ENCODE measurements at regions not wholly inside any gene's neighbourhood (a gene's known extent, or its start where the extent isn't known, plus 50 kb on each side); places are given as distances from the start of the nearest gene placed in this dataset.
A peak's percentile ranks its signal among the peaks of the same experiment; 100 is the strongest.

DNA sequence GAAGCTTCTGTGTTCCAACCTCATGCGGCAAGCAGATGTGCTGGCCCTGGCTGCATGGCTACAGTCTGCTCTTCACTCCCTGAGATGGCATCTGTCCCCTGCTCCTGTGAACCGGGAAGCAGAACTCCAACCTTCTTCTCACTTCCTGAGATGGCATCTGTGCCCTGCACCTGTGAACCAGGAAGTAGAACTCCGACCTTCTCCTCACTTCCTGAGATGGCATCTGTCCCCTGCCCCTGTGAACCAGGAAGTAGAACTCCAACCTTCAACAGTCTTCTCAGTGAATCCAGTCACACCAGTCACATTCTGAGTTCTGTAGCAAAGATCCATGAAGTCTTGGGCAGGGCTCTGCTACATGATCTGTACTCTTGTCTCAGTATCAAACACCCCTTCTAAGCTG is 887.2 kb upstream of the KLHL29 start:
- POLR2A ChIA-PET: no interaction called here

DNA sequence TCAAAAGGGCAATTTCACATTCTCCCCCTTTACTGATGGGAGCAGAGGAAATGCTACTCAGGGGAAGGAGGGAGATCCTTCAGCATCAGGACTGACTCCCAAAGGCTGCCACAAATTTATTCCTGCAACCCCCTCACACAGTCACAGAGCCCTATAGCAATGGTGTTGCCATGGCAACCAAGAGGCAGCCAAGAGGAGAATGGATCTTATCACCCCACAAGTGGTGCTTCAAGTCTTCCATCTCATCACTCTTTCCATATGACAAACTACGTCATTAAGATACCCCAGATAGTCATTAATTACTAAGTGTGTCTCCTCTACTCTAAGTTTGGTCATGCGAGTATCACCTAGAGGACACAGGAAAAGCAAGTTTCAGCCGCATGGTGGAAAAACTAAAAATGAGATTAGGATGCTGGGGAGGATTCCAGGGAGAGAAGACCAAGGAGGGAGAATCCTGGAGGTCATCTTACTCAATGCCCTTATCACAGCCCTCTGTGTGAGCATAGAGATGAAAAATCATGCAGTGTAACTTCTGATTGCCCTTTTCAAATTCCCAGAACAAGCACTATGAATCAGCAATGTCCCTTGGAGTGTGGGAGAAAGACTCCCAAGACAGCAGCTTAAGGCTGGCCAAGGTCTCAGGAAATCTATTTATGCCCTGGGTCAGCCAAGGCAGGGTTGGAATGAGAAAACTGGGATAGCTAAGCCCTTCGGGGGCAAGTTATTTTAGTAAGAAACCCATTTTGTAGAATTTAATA is 885.7 kb upstream of the KLHL29 start:
- ChIA-PET POLR2A (no interaction called here), CTCF (no interaction called here)
- Histone ChIP-seq H3K4me3 (no peak overlapping the region), H3K9me3 (no peaks in the 10 kb centered on the region), H3K4me1 (no peaks in the 10 kb centered on the region), H3K4me2 (no peak overlapping the region), H3K27ac (no peak overlapping the region)
- DNase-seq (ENCODE audit: low read depth in 1 of 2, low spot score in 1 of 2) (no peak), ATAC-seq (no peak), FAIRE-seq (no peak)
- WGBS (ENCODE audit: missing lambda C conversion rate): under 1% methylated on average over 4 of the region's 4 CpGs
- TF ChIP-seq, protein P1, sequence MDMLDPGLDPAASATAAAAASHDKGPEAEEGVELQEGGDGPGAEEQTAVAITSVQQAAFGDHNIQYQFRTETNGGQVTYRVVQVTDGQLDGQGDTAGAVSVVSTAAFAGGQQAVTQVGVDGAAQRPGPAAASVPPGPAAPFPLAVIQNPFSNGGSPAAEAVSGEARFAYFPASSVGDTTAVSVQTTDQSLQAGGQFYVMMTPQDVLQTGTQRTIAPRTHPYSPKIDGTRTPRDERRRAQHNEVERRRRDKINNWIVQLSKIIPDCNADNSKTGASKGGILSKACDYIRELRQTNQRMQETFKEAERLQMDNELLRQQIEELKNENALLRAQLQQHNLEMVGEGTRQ (IDR thresholded peaks at IDR 0.05): no peak
- TF ChIP-seq HEYL (CRISPR knock-in tag; IDR thresholded peaks at IDR 0.05) (no peak), MYC (IDR thresholded peaks at IDR 0.05; ENCODE audit: borderline replicate concordance, low read length) (no peak), ESRRA (IDR thresholded peaks at IDR 0.05; ENCODE audit: borderline replicate concordance, low read length) (no peak), RFX5 (IDR thresholded peaks at IDR 0.05) (no peak), KDM1A (IDR thresholded peaks at IDR 0.05; ENCODE audit: low read depth) (no peak), POLR2AphosphoS2 (conservative IDR thresholded peaks at IDR 0.05; ENCODE audit: low read length) (no peak)

More for the DNA sequence above, 887.2 kb upstream of the KLHL29 start:
- H3K27ac ChIP-seq: no peak overlapping the region
- CTCF ChIA-PET: no interaction called here
- FAIRE-seq (no peak), ATAC-seq (no peak), DNase-seq (ENCODE audit: low read depth in 1 of 2, low spot score in 1 of 2) (peak in 1 of 2 experiments; percentile 11)
- H3K9me3 ChIP-seq: no peaks in the 10 kb centered on the region
- TF ChIP-seq HOXB5 (CRISPR knock-in tag; IDR thresholded peaks at IDR 0.05) (no peak), NR3C1 (IDR thresholded peaks at IDR 0.05) (no peak), SREBF2 (IDR thresholded peaks at IDR 0.05) (no peak)
- 37% methylated on average over 3 of the region's 3 CpGs for WGBS (ENCODE audit: missing lambda C conversion rate)
- H3K4me2 ChIP-seq: no peak overlapping the region
- H3K4me1 ChIP-seq: no peaks in the 10 kb centered on the region
- H3K4me3 ChIP-seq: no peak overlapping the region

DNA sequence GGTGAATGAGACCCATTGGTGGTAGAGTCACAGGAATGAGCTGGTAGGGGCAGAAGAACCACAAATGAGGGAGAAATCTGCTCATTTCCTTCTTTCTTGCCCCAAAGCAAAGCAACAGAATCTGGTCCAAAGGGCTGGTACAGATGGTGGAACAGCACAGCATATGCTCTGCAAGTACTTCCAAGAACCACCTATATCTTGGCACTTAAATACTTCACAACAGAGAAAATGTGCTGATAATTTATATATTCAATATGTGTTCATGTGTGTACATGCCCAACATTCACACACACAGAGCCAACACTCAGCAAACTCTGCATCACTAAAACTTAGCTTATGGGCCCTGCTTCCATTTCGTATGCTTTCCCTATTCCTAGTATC is 884.4 kb upstream of the KLHL29 start:
- WGBS (ENCODE audit: missing lambda C conversion rate): 0% methylated on average over 1 of the region's 1 CpG
- no peak for ATAC-seq
- no peak overlapping the region for H3K4me2 ChIP-seq

DNA sequence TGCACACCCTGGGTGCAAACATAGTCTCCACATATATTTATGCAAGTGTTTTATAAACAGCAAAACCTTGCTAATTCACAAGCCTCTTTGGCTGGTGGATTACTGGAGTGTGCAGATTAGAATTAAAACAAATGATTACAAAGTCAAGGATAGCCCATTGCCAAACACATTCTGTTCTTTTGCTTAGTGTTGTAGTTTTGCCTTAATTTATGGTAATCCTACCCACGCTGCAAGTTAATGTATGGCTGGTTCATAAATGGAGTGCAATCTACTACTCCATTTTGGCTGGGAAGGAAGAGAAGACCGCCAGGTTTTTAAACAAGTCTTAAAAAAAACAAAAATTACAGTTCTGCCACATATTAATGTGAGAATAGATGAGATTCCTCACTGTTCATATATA is 883.1 kb upstream of the KLHL29 start:
- Histone ChIP-seq H3K4me2 (no peak overlapping the region), H3K9me3 (no peaks in the 10 kb centered on the region), H3K4me1 (no peaks in the 10 kb centered on the region), H3K4me3 (no peak overlapping the region), H3K27ac (no peak overlapping the region)
- DNase-seq (ENCODE audit: low read depth in 1 of 2, low spot score in 1 of 2): no peak
- no peak for FAIRE-seq
- no peak for TF ChIP-seq CHD2 (IDR thresholded peaks at IDR 0.05; ENCODE audit: low read length, partially characterized antibody)
- TF ChIP-seq, protein P2, sequence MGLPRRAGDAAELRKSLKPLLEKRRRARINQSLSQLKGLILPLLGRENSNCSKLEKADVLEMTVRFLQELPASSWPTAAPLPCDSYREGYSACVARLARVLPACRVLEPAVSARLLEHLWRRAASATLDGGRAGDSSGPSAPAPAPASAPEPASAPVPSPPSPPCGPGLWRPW (IDR thresholded peaks at IDR 0.05): no peak
- no peak for TF ChIP-seq BCL3 (IDR thresholded peaks at IDR 0.05)
- no peak for TF ChIP-seq CHD4 (IDR thresholded peaks at IDR 0.05; ENCODE audit: borderline replicate concordance)
- no peak for TF ChIP-seq TP53 (CRISPR knock-in tag; IDR thresholded peaks at IDR 0.05)
- WGBS (ENCODE audit: missing lambda C conversion rate): 0% methylated on average over 2 of the region's 2 CpGs
- CTCF ChIA-PET: interaction anchor here (0.7 kb wide), 1 partner anchor 18 kb away, joined by 3 read pairs; no protein-coding TSS in a partner anchor
- POLR2A ChIA-PET: no interaction called here
- no peak for ATAC-seq

More for the DNA sequence above, 884.4 kb upstream of the KLHL29 start:
- POLR2A ChIA-PET: no interaction called here
- Histone ChIP-seq H3K4me3 (no peak overlapping the region), H3K9me3 (no peaks in the 10 kb centered on the region), H3K4me1 (no peaks in the 10 kb centered on the region), H3K27ac (no peak overlapping the region)
- no peak for FAIRE-seq
- no peak for DNase-seq (ENCODE audit: low read depth in 1 of 2, low spot score in 1 of 2)
- TF ChIP-seq RNF2 (IDR thresholded peaks at IDR 0.05; ENCODE audit: borderline replicate concordance, low read depth): no peak
- CTCF ChIA-PET: no interaction called here
